KG1 (cell line): ENCODE measurements at regions not wholly inside any gene's neighbourhood (a gene's known extent, or its start where the extent isn't known, plus 50 kb on each side); places are given as distances from the start of the nearest gene placed in this dataset.

Experiments
- DNase-seq: peaks from one replicate; lab custom pipeline; 2025; lab: John Stamatoyannopoulos, UW

GRCh38 chr6:153251326-153251725 lies 120.2 kb upstream of the RGS17 start:
- no peak for DNase-seq

- no peak for DNase-seq
Observed at GRCh38 chr6:153237670-153238069, 106.6 kb upstream of the RGS17 start.

- peak; percentile 4 for DNase-seq
Observed at GRCh38 chr6:153231048-153231646, 100.1 kb upstream of the RGS17 start.

- DNase-seq = no peak
Observed at GRCh38 chr6:153218184-153218792, 87.2 kb upstream of the RGS17 start.

- no peak for DNase-seq
Observed at GRCh38 chr6:153216789-153217188, 85.7 kb upstream of the RGS17 start.

- no peak for DNase-seq
Observed at GRCh38 chr6:153215242-153215641, 84.2 kb upstream of the RGS17 start.

GRCh38 chr6:153214436-153214835 lies 83.4 kb upstream of the RGS17 start:
- DNase-seq = no peak

GRCh38 chr6:153210083-153210482 lies 79.0 kb upstream of the RGS17 start:
- peak; percentile 57 for DNase-seq

- DNase-seq = no peak
Observed at GRCh38 chr6:153208706-153209105, 77.6 kb upstream of the RGS17 start.

GRCh38 chr6:153207617-153208016 lies 76.5 kb upstream of the RGS17 start:
- no peak for DNase-seq

- DNase-seq = no peak
Observed at GRCh38 chr6:153207006-153207405, 75.9 kb upstream of the RGS17 start.

- no peak for DNase-seq
Observed at GRCh38 chr6:153192943-153193885, 62.1 kb upstream of the RGS17 start.

- no peak for DNase-seq
Observed at GRCh38 chr6:153183925-153184324, 52.8 kb upstream of the RGS17 start.
